NB4 (cell line): ENCODE measurements at regions not wholly inside any gene's neighbourhood (a gene's known extent, or its start where the extent isn't known, plus 50 kb on each side); places are given as distances from the start of the nearest gene placed in this dataset.

Experiments used
- CTCF ChIP-seq: IDR thresholded peaks from one replicate; pipeline ENCODE4 v1.5.1; 2012; ENCODE audit warnings: low read depth, low read length
- MAX ChIP-seq: IDR thresholded peaks from 2 replicates; pipeline ENCODE4 v1.6.1; 2011; ENCODE audit warnings: low read depth, low read length
- MYC ChIP-seq: IDR thresholded peaks from 2 replicates; pipeline ENCODE4 v1.6.1; 2011; ENCODE audit warnings: low read depth, low read length
- POLR2A ChIP-seq: IDR thresholded peaks from 2 replicates; pipeline ENCODE4 v1.6.1; 2011; ENCODE audit warnings: mild to moderate bottlenecking; ENCODE audit not compliant: insufficient read length; ENCODE audit errors: extremely low read depth

- TF ChIP-seq POLR2A (no peak), MAX (no peak), CTCF (no peak), MYC (no peak)
Observed at GRCh38 chr10:55051515-55051914, 250.5 kb upstream of the PCDH15 start.
